GM19438 (cell line): ENCODE measurements at regions not wholly inside any gene's neighbourhood (a gene's known extent, or its start where the extent isn't known, plus 50 kb on each side); places are given as distances from the start of the nearest gene placed in this dataset.

Experiments
- ATAC-seq: cut with Tn5 transposase; IDR thresholded peaks from one replicate; pipeline ENCODE4 v1.9.1; 2021; ENCODE audit warnings: low read depth; ENCODE audit not compliant: unreplicated experiment

GRCh38 chr4:138030375-138030774 is 211.8 kb downstream of the SLC7A11 start:
- no peak for ATAC-seq

GRCh38 chr4:138028923-138029322 is 213.2 kb downstream of the SLC7A11 start:
- no peak for ATAC-seq

- ATAC-seq = no peak
These were observed 220.9 kb downstream of the SLC7A11 start for GRCh38 chr4:138021139-138021830.

GRCh38 chr4:138014590-138015288 is 227.4 kb downstream of the SLC7A11 start:
- no peak for ATAC-seq

GRCh38 chr4:138013625-138014024 is 228.5 kb downstream of the SLC7A11 start:
- ATAC-seq = no peak

GRCh38 chr4:138010639-138011038 is 231.5 kb downstream of the SLC7A11 start:
- ATAC-seq = no peak

GRCh38 chr4:138007572-138007971 is 234.6 kb downstream of the SLC7A11 start:
- ATAC-seq = no peak

- no peak for ATAC-seq
These were observed 236.7 kb downstream of the SLC7A11 start for GRCh38 chr4:138005486-138005885.

GRCh38 chr4:138003248-138003647 is 238.9 kb downstream of the SLC7A11 start:
- peak; percentile 77 for ATAC-seq

- no peak for ATAC-seq
These were observed 243.3 kb downstream of the SLC7A11 start for GRCh38 chr4:137998666-137999429.

GRCh38 chr4:137997496-137997895 is 244.7 kb downstream of the SLC7A11 start:
- no peak for ATAC-seq

GRCh38 chr4:137994853-137995252 is 247.3 kb downstream of the SLC7A11 start:
- no peak for ATAC-seq

- ATAC-seq = no peak
These were observed 248.9 kb downstream of the SLC7A11 start for GRCh38 chr4:137993232-137993631.

GRCh38 chr4:137981277-137981676 is 260.9 kb downstream of the SLC7A11 start:
- no peak for ATAC-seq

- ATAC-seq = no peak
These were observed 261.5 kb downstream of the SLC7A11 start for GRCh38 chr4:137980641-137981040.

GRCh38 chr4:137979938-137980337 is 262.2 kb downstream of the SLC7A11 start:
- no peak for ATAC-seq

- no peak for ATAC-seq
These were observed 273.0 kb downstream of the SLC7A11 start for GRCh38 chr4:137968956-137969678.

GRCh38 chr4:137967480-137968190 is 274.5 kb downstream of the SLC7A11 start:
- ATAC-seq = no peak

GRCh38 chr4:137966504-137966903 is 275.6 kb downstream of the SLC7A11 start:
- no peak for ATAC-seq

GRCh38 chr4:137961051-137961438 is 281.1 kb downstream of the SLC7A11 start:
- no peak for ATAC-seq
